Suprapubic skin (tissue), 3 donors: ENCODE measurements at regions not wholly inside any gene's neighbourhood (a gene's known extent, or its start where the extent isn't known, plus 50 kb on each side); places are given as distances from the start of the nearest gene placed in this dataset.

ENCODE experiments used
- POLR2A ChIP-seq, 2 donors: fragments of 450-650 bp; IDR thresholded peaks; one replicate each; pipeline ENCODE4 v1.6.1; 2017; ENCODE audit warnings: antibody characterized with exemption in 2 of 2, mild to moderate bottlenecking in 2 of 2, moderate library complexity in 2 of 2
- TF ChIP-seq, protein P1 (sequence below), 2 donors: fragments of 200-600 bp in 1 of 2; fragments of 450-650 bp in 1 of 2; sonication (generic) in 1 of 2; IDR thresholded peaks; one replicate each; pipeline ENCODE4 v1.5.1; 2016 to 2019; ENCODE audit warnings: antibody characterized with exemption in 2 of 2, mild to moderate bottlenecking in 1 of 2, moderate library complexity in 1 of 2

DNA sequence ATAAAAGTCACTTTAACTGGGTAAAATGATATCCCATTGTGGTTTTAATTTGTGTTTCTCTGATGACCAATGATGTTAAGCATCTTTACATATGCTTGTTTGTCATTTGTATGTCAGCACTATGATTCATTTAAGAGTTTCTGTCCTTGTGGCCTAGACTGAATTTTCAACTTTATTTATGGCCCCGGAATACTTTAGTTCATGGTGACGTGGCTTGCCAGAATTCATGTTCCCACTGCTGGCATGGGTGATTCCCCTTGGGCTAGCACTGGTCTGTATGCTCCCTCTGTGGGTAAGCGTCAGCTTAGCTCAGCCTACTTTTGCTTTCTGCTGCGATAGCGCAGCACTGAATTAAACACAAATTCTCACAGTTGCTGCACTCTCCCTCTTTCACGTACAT, 436.3 kb upstream of the SGO1 start:
- TF ChIP-seq, protein P1, sequence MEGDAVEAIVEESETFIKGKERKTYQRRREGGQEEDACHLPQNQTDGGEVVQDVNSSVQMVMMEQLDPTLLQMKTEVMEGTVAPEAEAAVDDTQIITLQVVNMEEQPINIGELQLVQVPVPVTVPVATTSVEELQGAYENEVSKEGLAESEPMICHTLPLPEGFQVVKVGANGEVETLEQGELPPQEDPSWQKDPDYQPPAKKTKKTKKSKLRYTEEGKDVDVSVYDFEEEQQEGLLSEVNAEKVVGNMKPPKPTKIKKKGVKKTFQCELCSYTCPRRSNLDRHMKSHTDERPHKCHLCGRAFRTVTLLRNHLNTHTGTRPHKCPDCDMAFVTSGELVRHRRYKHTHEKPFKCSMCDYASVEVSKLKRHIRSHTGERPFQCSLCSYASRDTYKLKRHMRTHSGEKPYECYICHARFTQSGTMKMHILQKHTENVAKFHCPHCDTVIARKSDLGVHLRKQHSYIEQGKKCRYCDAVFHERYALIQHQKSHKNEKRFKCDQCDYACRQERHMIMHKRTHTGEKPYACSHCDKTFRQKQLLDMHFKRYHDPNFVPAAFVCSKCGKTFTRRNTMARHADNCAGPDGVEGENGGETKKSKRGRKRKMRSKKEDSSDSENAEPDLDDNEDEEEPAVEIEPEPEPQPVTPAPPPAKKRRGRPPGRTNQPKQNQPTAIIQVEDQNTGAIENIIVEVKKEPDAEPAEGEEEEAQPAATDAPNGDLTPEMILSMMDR (IDR thresholded peaks at IDR 0.05): no peak
- no peak for TF ChIP-seq POLR2A (IDR thresholded peaks at IDR 0.05)
